ENCODE measurements at regions not wholly inside any gene's neighbourhood (a gene's known extent, or its start where the extent isn't known, plus 50 kb on each side); places are given as distances from the start of the nearest gene placed in this dataset.

DNA sequence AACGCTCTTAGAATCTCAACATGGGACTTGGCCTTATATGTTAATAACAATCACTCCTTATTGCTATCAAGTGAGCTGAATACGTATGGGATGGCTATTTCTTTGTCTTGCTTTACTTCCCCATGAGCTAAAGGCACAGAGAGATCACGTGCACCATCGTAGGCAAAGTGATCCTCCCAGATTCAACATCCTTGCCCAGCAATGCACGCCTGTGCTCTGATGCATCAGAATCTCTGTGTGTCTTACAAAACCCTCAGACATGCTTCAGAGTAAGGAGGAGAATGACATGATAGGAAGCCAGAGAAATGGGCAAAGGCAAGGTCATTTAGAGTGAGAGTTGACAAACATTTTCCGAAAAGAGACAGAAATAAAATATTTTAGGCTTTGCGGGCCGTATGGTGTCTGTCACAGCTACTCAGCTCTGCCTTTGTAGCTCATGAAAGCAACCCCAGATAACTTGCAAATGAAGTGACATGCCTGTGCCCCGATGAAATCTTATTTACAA is 277.6 kb upstream of the CDH4 start:
- H3K9ac ChIP-seq (ENCODE audit: low read length): no peak overlapping the region
- no peak overlapping the region for H2AFZ ChIP-seq (ENCODE audit: low read depth, low read length)
- no peaks in the 10 kb centered on the region for H3K9me3 ChIP-seq (ENCODE audit: insufficient read depth, low read depth, low read length)
- no peaks in the 10 kb centered on the region for H3K36me3 ChIP-seq (ENCODE audit: insufficient read depth, low read length)
- Mint-ChIP-seq H3K27ac (ENCODE audit: unreplicated experiment) (no peak overlapping the region), H3K36me3 (ENCODE audit: low read depth, unreplicated experiment) (peaks cover 4% of the 10 kb centered on the region), H3K9me3 (ENCODE audit: unreplicated experiment) (peaks cover 7% of the 10 kb centered on the region), H3K27me3 (ENCODE audit: low read depth, unreplicated experiment) (peaks cover 30% of the 10 kb centered on the region), H3K4me1 (ENCODE audit: low read depth, unreplicated experiment) (no peaks in the 10 kb centered on the region), H3K4me3 (ENCODE audit: unreplicated experiment) (no peak overlapping the region)
- H3K4me1 ChIP-seq (ENCODE audit: insufficient read depth, low read length): no peaks in the 10 kb centered on the region
- no peak overlapping the region for H3K4me2 ChIP-seq (ENCODE audit: low read length)
- no peaks in the 10 kb centered on the region for H3K27me3 ChIP-seq (ENCODE audit: insufficient read depth, low read length)
- DNase-seq (ENCODE audit: low read depth): no peak
- no peaks in the 10 kb centered on the region for H4K20me1 ChIP-seq (ENCODE audit: insufficient read depth, low read length)
- no peaks in the 10 kb centered on the region for H3K79me2 ChIP-seq (ENCODE audit: insufficient read depth, low read length)
- H3K27ac ChIP-seq (ENCODE audit: low read depth, low read length): no peak overlapping the region
- FAIRE-seq: no peak
- no peak overlapping the region for H3K4me3 ChIP-seq (ENCODE audit: insufficient read depth, low read depth, low read length)
- TF ChIP-seq, protein P1, sequence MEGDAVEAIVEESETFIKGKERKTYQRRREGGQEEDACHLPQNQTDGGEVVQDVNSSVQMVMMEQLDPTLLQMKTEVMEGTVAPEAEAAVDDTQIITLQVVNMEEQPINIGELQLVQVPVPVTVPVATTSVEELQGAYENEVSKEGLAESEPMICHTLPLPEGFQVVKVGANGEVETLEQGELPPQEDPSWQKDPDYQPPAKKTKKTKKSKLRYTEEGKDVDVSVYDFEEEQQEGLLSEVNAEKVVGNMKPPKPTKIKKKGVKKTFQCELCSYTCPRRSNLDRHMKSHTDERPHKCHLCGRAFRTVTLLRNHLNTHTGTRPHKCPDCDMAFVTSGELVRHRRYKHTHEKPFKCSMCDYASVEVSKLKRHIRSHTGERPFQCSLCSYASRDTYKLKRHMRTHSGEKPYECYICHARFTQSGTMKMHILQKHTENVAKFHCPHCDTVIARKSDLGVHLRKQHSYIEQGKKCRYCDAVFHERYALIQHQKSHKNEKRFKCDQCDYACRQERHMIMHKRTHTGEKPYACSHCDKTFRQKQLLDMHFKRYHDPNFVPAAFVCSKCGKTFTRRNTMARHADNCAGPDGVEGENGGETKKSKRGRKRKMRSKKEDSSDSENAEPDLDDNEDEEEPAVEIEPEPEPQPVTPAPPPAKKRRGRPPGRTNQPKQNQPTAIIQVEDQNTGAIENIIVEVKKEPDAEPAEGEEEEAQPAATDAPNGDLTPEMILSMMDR (IDR thresholded peaks at IDR 0.05; ENCODE audit: insufficient read depth, low read depth, low read length): no peak
- no peak for TF ChIP-seq EZH2 (IDR thresholded peaks at IDR 0.05; ENCODE audit: insufficient read depth, low read length)

DNA sequence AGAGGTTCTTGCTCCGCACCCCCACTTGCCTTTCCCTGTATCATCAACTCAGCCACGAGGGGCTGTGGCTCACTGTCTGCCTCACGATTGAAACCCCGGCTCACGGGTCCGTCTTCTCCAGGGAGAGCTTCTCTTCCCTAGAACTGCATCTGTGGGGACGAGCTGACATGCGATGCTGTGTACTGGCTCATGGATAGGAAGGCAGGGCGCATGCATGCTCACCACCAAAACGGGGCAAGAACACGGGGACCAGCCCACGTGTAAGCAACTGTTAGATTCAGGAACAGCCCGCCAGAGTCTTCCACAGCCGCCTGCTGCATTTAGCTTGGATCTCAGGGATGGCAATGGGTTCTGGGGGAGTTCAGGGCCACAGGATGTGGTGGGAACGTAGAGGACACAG is 275.9 kb upstream of the CDH4 start:
- H3K36me3 Mint-ChIP-seq (ENCODE audit: low read depth, unreplicated experiment): peaks cover 4% of the 10 kb centered on the region
- Histone ChIP-seq H3K9ac (ENCODE audit: low read length) (no peak overlapping the region), H3K79me2 (ENCODE audit: insufficient read depth, low read length) (no peaks in the 10 kb centered on the region), H2AFZ (ENCODE audit: low read depth, low read length) (no peak overlapping the region), H3K4me3 (ENCODE audit: insufficient read depth, low read depth, low read length) (no peak overlapping the region), H3K27me3 (ENCODE audit: insufficient read depth, low read length) (no peaks in the 10 kb centered on the region), H4K20me1 (ENCODE audit: insufficient read depth, low read length) (no peaks in the 10 kb centered on the region), H3K4me1 (ENCODE audit: insufficient read depth, low read length) (no peaks in the 10 kb centered on the region), H3K36me3 (ENCODE audit: insufficient read depth, low read length) (no peaks in the 10 kb centered on the region), H3K9me3 (ENCODE audit: insufficient read depth, low read depth, low read length) (no peaks in the 10 kb centered on the region), H3K4me2 (ENCODE audit: low read length) (no peak overlapping the region), H3K27ac (ENCODE audit: low read depth, low read length) (no peak overlapping the region)
- no peak for FAIRE-seq
- H3K4me3 Mint-ChIP-seq (ENCODE audit: unreplicated experiment): no peak overlapping the region
- no peaks in the 10 kb centered on the region for H3K4me1 Mint-ChIP-seq (ENCODE audit: low read depth, unreplicated experiment)
- no peak overlapping the region for H3K27ac Mint-ChIP-seq (ENCODE audit: unreplicated experiment)
- H3K27me3 Mint-ChIP-seq (ENCODE audit: low read depth, unreplicated experiment): peaks cover 23% of the 10 kb centered on the region
- TF ChIP-seq, protein P1 (IDR thresholded peaks at IDR 0.05; ENCODE audit: insufficient read depth, low read depth, low read length): no peak
- TF ChIP-seq EZH2 (IDR thresholded peaks at IDR 0.05; ENCODE audit: insufficient read depth, low read length): no peak
- DNase-seq (ENCODE audit: low read depth): no peak
- peaks cover 11% of the 10 kb centered on the region for H3K9me3 Mint-ChIP-seq (ENCODE audit: unreplicated experiment)

DNA sequence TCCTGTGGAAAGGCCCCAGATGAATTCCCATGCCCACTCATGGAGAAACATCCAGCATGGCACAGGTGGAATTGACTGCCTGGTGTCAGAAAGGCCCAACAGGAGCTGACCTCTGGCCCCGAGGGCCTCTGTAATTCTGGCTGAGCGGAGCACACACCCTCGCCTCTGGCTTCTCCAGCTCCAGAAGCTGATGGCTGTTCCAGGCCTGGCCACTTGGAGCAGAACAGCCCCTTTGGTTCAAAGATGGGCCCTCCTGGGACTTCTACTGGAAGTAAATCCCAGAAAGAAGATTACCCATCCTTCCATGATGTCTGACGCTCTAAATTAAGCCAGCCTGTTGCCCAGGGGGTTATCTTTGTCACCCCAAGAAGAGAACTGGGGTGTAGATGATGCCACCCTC is 275.1 kb upstream of the CDH4 start:
- H3K27me3 Mint-ChIP-seq (ENCODE audit: low read depth, unreplicated experiment): peaks cover 23% of the 10 kb centered on the region
- H3K4me1 Mint-ChIP-seq (ENCODE audit: low read depth, unreplicated experiment): no peaks in the 10 kb centered on the region
- DNase-seq (ENCODE audit: low read depth) (no peak), FAIRE-seq (no peak)
- Histone ChIP-seq H3K9me3 (ENCODE audit: insufficient read depth, low read depth, low read length) (no peaks in the 10 kb centered on the region), H4K20me1 (ENCODE audit: insufficient read depth, low read length) (no peaks in the 10 kb centered on the region), H3K9ac (ENCODE audit: low read length) (no peak overlapping the region), H3K4me1 (ENCODE audit: insufficient read depth, low read length) (no peaks in the 10 kb centered on the region), H3K27me3 (ENCODE audit: insufficient read depth, low read length) (no peaks in the 10 kb centered on the region), H3K79me2 (ENCODE audit: insufficient read depth, low read length) (no peaks in the 10 kb centered on the region), H3K27ac (ENCODE audit: low read depth, low read length) (no peak overlapping the region), H3K36me3 (ENCODE audit: insufficient read depth, low read length) (no peaks in the 10 kb centered on the region), H3K4me3 (ENCODE audit: insufficient read depth, low read depth, low read length) (no peak overlapping the region), H3K4me2 (ENCODE audit: low read length) (no peak overlapping the region), H2AFZ (ENCODE audit: low read depth, low read length) (no peak overlapping the region)
- H3K4me3 Mint-ChIP-seq (ENCODE audit: unreplicated experiment): no peak overlapping the region
- H3K36me3 Mint-ChIP-seq (ENCODE audit: low read depth, unreplicated experiment): peaks cover 4% of the 10 kb centered on the region
- H3K9me3 Mint-ChIP-seq (ENCODE audit: unreplicated experiment): peaks cover 11% of the 10 kb centered on the region
- TF ChIP-seq, protein P1 (IDR thresholded peaks at IDR 0.05; ENCODE audit: insufficient read depth, low read depth, low read length): no peak
- TF ChIP-seq EZH2 (IDR thresholded peaks at IDR 0.05; ENCODE audit: insufficient read depth, low read length): no peak
- H3K27ac Mint-ChIP-seq (ENCODE audit: unreplicated experiment): no peak overlapping the region

All from astrocyte (in vitro differentiated cells and primary cell).